Subcutaneous abdominal adipose tissue (tissue), 5 donors: ENCODE measurements at regions not wholly inside any gene's neighbourhood (a gene's known extent, or its start where the extent isn't known, plus 50 kb on each side); places are given as distances from the start of the nearest gene placed in this dataset.

Experiments
- H3K27ac ChIP-seq: one replicate; pipeline ENCODE4 v1.7.0; 2013; ENCODE audit warnings: low read depth, mild to moderate bottlenecking, inconsistent platforms, low read length, moderate library complexity
- H3K27me3 ChIP-seq, 5 donors: one replicate each; pipeline ENCODE4 v1.7.0; 2013; ENCODE audit warnings: low read length in 5 of 5, inconsistent platforms in 1 of 5; ENCODE audit not compliant: control insufficient read depth in 5 of 5, insufficient read depth in 4 of 5
- H3K36me3 ChIP-seq, 5 donors: one replicate each; pipeline ENCODE4 v1.7.0; 2013; ENCODE audit warnings: low read length in 5 of 5; ENCODE audit not compliant: control insufficient read depth in 5 of 5, insufficient read depth in 5 of 5
- H3K4me1 ChIP-seq, 5 donors: one replicate each; pipeline ENCODE4 v1.7.0; 2013; ENCODE audit warnings: low read length in 5 of 5, mild to moderate bottlenecking in 3 of 5, moderate library complexity in 1 of 5; ENCODE audit not compliant: control insufficient read depth in 5 of 5, insufficient read depth in 5 of 5
- H3K4me3 ChIP-seq, 5 donors: one replicate each; pipeline ENCODE4 v1.7.0; 2013; ENCODE audit warnings: low read length in 5 of 5, low read depth in 1 of 5
- H3K9ac ChIP-seq, 5 donors: one replicate each; pipeline ENCODE4 v1.7.0; 2013; ENCODE audit warnings: low read length in 5 of 5, mild to moderate bottlenecking in 4 of 5, moderate library complexity in 3 of 5
- H3K9me3 ChIP-seq, 5 donors: one replicate each; pipeline ENCODE4 v1.7.0; 2013; ENCODE audit warnings: low read length in 5 of 5; ENCODE audit not compliant: control insufficient read depth in 5 of 5
- donor health status: healthy.
- donor health status: healthy.
- donor health status: healthy.
- donor health status: healthy.
- donor health status: healthy.

DNA sequence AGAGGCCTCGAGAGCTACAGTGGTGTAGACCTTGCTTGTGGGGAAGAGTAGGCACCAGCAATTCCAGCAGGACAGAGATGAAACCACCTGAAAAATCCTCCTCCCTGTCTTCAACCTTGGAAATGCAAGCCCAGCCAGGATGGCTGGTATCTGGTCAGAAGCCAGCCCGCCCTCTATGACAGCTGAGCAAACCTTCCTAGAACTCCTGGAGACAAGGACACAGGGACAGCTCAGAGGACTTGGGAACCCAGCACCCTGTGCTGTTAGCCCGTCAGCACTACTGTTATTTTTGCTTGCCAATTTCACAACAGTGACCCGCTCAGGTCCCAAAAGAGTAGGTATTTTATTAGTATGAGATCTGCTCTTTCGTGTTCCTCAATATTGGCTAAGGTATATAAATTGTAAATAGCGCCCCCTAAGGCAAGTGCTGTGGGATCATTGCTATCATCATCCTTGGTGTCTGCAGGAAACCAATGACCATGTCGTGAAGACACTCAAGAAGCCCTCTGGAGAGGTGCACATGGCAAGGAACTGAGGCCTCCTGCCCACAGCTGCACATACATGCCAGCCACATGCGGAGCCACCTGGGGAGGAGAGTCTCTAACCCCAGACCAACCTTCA, 156.5 kb upstream of the CHST15 start:
- Histone ChIP-seq H3K9ac (no peak overlapping the region), H3K4me1 (peaks cover 3 to 47% (median 14%) of the 10 kb centered on the region in 5 donors), H3K4me3 (no peak overlapping the region), H3K27ac (no peak overlapping the region), H3K9me3 (no peaks in the 10 kb centered on the region), H3K27me3 (peaks cover 0 to 2% (median 0%) of the 10 kb centered on the region in 5 donors), H3K36me3 (no peaks in the 10 kb centered on the region)

DNA sequence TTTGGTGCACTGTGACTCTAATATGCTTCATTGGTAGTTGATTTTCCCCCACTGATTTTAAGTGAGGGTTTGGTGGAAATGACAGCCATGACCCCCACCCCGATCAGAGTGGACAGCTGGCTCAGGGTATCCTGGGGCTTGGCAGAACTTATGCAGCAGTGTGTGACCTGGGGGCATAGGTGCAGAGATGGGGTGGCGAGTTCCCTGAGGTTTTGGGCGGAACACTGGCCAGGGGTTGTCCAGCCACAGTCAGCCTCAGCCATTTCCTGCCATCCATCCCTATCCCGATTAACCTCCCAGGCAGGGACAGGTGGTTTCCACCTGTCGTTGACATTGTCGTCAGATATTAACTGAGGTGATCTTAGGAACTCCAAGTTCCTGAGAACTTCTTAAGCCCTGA, 155.8 kb upstream of the CHST15 start:
- H3K4me1 ChIP-seq: peaks cover 3 to 49% (median 14%) of the 10 kb centered on the region in 5 donors
- no peak overlapping the region for H3K9ac ChIP-seq
- no peaks in the 10 kb centered on the region for H3K36me3 ChIP-seq
- no peak overlapping the region for H3K4me3 ChIP-seq
- H3K27me3 ChIP-seq: peaks cover 0 to 3% (median 0%) of the 10 kb centered on the region in 5 donors
- H3K9me3 ChIP-seq: no peaks in the 10 kb centered on the region
- no peak overlapping the region for H3K27ac ChIP-seq

DNA sequence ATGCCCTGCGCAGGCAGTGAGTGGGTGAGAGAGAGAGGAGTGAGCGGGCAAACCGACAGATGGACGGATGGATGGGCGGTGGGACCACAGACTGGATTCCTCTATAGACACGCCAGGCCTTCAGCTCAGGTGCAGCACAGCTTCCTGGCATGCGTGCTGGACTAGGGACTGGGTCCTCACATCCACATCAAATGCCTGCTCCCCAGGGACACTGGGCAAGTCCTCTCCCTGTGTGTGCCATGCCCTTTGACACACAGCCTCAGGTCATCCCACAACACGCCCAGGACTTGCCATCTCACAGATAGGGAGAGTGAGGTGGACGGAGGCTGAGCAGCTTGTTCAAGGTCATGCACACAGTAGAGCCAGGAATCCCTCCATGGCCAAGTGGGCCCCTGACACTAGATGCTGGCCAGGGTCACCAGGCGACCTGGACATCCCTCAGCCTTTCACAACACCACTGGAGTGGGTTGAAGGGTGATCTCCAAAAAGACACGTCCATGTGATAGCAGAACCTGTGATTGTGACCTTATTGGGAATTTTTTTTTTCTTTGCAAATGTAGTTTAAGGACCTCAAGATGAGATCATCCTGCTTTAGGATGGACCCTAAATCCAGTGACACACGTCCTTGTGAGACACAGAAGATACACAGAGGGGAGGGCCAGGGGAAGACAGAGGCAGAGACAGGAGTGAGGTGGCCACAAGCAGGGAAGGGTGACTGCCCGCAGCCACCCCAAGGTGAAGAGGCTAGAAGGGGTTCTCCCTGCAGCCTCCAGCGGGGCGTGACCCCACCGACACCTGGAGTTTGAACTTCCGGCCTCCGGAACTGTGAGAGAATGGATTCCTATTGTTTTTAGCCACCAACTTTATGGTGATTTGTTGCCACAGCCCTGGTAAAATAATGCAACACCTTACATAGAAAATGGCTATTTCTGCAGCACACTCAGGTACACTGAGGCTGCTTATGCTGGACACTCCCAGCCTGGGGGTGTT, 155.0 kb upstream of the CHST15 start:
- H3K36me3 ChIP-seq: no peaks in the 10 kb centered on the region

DNA sequence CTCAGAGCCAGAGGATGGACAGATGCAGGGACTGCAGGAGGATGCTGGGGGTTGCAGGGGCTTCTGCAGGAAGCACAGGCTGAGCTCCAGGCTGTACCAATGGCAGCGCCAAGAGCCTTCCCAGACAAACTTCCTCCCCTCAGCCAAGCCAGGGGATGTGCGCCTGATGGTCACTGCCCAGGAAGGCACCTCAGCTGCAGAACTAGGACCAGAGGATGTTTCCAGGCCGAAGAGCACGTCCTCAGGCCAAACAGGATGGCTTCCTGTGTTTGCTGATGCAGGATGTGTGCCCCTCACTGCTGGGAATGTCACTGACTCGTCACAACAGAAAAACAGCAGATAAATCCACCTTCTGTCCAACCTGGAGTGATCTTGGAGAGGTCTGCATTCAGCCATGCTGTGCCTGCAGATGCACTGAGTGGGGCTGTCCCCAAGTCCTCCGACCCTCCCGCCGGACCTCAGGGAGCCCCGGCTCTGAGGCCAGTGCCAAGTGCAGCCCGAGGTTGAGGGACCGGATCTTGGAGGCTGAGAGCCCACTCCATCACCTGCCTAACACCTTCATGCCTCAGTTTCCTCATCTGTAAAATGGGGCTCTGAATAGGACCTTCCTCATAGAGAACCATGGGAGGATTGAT, 152.5 kb upstream of the CHST15 start:
- Histone ChIP-seq H3K27me3 (peaks cover 0 to 7% (median 3%) of the 10 kb centered on the region in 5 donors), H3K9ac (no peak overlapping the region), H3K4me1 (peaks cover 3 to 44% (median 13%) of the 10 kb centered on the region in 5 donors), H3K4me3 (no peak overlapping the region), H3K36me3 (no peaks in the 10 kb centered on the region), H3K9me3 (no peaks in the 10 kb centered on the region), H3K27ac (no peak overlapping the region)

More for the DNA sequence above, 155.0 kb upstream of the CHST15 start:
- no peak overlapping the region for H3K9ac ChIP-seq
- H3K27me3 ChIP-seq: peaks cover 0 to 7% (median 2%) of the 10 kb centered on the region in 5 donors
- no peak overlapping the region for H3K4me3 ChIP-seq
- peaks cover 3 to 49% (median 14%) of the 10 kb centered on the region in 5 donors for H3K4me1 ChIP-seq
- no peaks in the 10 kb centered on the region for H3K9me3 ChIP-seq
- no peak overlapping the region for H3K27ac ChIP-seq

DNA sequence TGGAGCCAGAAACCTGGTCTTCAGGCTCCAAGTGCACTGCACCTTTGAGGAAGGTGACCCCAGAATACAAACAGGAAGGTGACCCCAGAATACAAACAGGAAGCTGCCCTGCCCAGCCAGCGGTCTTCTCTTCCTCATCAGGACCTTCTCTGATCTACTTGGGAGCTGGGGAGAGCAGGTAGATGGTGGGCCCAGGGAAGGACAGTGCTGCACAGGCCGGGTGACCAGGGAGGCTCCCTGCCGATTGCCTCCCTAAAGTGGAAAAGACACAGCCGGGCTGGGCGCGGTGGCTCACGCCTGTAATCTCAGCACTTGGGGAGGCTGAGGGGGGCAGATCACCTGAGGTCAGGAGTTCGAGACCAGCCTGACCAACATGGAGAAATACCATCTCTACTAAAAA, 151.8 kb upstream of the CHST15 start:
- no peaks in the 10 kb centered on the region for H3K9me3 ChIP-seq
- no peak overlapping the region for H3K9ac ChIP-seq
- no peak overlapping the region for H3K27ac ChIP-seq
- no peaks in the 10 kb centered on the region for H3K36me3 ChIP-seq
- no peak overlapping the region for H3K4me3 ChIP-seq
- H3K4me1 ChIP-seq: peaks cover under 1 to 44% (median 6%) of the 10 kb centered on the region in 5 donors
- peaks cover 2 to 7% (median 3%) of the 10 kb centered on the region in 5 donors for H3K27me3 ChIP-seq

DNA sequence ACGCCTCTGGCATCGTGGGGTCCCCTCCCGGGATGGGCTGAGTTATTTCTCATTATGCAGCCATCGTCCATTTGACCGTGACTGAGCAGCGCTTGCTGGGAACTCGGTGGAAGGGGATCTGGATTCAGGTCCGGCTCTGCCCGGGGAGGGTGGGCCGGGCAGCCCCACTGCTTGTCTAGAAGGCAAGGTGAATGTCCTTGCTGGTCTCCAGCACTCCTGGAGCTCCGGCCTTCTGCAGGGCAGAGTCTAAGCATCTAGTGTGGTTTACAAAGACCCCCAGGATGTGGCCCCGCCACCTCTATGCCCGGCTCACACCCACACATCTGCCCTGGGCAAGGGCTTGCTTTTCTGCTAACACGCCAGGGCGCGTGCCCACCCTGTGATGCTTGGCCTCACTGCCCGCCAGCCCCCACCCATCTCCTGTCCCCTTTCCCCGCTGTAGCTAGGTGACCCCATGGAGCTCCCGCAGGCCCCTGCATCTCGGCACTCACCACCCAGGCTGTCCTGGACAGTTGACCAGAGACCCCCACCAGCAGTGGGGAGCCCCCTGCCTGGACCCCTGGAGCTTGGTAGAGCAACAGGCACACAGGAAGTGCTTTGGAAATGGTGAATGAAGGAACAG, 151.0 kb upstream of the CHST15 start:
- peaks cover 0 to 41% (median 0%) of the 10 kb centered on the region in 5 donors for H3K4me1 ChIP-seq
- no peak overlapping the region for H3K27ac ChIP-seq
- no peaks in the 10 kb centered on the region for H3K9me3 ChIP-seq
- H3K27me3 ChIP-seq: peaks cover 2 to 7% (median 3%) of the 10 kb centered on the region in 5 donors
- H3K4me3 ChIP-seq: no peak overlapping the region
- no peaks in the 10 kb centered on the region for H3K36me3 ChIP-seq
- no peak overlapping the region for H3K9ac ChIP-seq

DNA sequence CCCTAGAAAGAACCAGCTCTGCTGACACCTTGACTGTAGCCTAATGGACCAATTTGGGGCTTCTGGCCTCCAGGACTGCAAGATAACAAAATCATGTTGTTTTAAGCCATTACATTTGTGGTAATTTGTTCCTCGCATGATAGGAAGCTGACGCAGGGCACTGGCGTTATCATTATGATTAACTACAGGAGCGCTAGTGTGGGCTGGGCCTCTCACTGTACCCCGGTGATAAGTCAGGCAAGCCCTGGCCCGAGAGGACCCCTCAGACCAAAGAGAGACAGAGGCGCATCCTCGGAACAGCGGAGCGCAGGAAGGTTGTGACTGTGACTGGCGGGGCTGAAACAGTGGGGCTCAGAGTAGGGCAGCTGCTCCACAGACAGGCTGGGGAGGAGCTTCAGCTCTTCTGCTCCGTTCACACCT, 150.3 kb upstream of the CHST15 start:
- no peak overlapping the region for H3K27ac ChIP-seq
- H3K4me3 ChIP-seq: no peak overlapping the region
- no peaks in the 10 kb centered on the region for H3K36me3 ChIP-seq
- peaks cover 2 to 7% (median 3%) of the 10 kb centered on the region in 5 donors for H3K27me3 ChIP-seq
- H3K4me1 ChIP-seq: peaks cover 0 to 34% (median 0%) of the 10 kb centered on the region in 5 donors
- no peak overlapping the region for H3K9ac ChIP-seq
- H3K9me3 ChIP-seq: no peaks in the 10 kb centered on the region

DNA sequence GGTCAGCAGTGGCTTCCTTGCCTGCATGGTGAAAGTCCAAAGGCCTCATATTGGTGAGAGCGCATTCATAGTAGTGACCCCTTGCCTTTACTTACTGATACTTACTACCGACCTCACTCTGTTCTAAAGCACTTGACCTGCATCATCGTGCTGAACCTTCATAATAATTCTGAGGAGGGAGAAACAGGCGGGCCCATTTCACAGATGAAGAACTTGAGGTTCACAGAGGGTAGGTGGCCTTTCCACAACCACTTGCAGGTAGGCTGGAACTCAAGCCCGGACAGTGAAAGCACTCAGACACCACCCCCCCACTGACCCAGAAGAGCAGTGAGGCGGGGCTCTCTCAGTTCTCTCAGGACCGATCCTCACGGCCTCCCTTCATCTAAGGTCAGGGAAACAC, 149.4 kb upstream of the CHST15 start:
- Histone ChIP-seq H3K4me3 (no peak overlapping the region), H3K27me3 (peaks cover 0 to 7% (median 3%) of the 10 kb centered on the region in 5 donors), H3K9me3 (no peaks in the 10 kb centered on the region), H3K27ac (no peak overlapping the region), H3K36me3 (no peaks in the 10 kb centered on the region), H3K4me1 (peaks cover 0 to 28% (median 0%) of the 10 kb centered on the region in 5 donors), H3K9ac (no peak overlapping the region)

DNA sequence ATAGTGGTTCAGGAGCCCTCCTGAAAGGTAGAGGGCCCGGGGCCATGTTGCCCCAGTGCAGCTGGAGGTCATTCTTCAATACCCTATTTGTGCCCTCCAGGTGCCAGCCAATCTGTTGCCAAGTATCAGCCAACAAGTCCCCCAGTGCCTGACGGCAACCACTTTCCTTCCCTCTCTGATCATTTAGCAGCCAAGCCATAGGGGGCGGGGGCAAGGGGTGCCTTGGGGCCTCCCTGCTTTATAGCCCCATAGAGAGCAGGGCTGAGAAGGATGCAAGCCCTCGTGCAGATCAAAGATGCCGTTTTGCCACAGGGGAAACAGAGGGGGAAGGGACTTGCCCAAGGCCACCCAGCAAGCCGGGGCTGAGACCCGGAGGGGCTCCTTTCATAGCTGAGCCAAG, 149.0 kb upstream of the CHST15 start:
- peaks cover 0 to 28% (median 0%) of the 10 kb centered on the region in 5 donors for H3K4me1 ChIP-seq

More for the DNA sequence above, 149.0 kb upstream of the CHST15 start:
- Histone ChIP-seq H3K27ac (no peak overlapping the region), H3K9me3 (no peaks in the 10 kb centered on the region), H3K4me3 (no peak overlapping the region), H3K27me3 (peaks cover 0 to 7% (median 3%) of the 10 kb centered on the region in 5 donors), H3K9ac (no peak overlapping the region), H3K36me3 (no peaks in the 10 kb centered on the region)
